ENCODE measurements at regions not wholly inside any gene's neighbourhood (a gene's known extent, or its start where the extent isn't known, plus 50 kb on each side); places are given as distances from the start of the nearest gene placed in this dataset.

- no peak for TF ChIP-seq CTCF (conservative IDR thresholded peaks at IDR 0.05; ENCODE audit: low read length)
- TF ChIP-seq EZH2phosphoT487 (IDR thresholded peaks at IDR 0.05; ENCODE audit: borderline replicate concordance), result no peak
These were observed 139.9 kb upstream of the PMEPA1 start for GRCh38 chr20:57849521-57850215.
